ENCODE measurements at regions not wholly inside any gene's neighbourhood (a gene's known extent, or its start where the extent isn't known, plus 50 kb on each side); places are given as distances from the start of the nearest gene placed in this dataset.

DNA sequence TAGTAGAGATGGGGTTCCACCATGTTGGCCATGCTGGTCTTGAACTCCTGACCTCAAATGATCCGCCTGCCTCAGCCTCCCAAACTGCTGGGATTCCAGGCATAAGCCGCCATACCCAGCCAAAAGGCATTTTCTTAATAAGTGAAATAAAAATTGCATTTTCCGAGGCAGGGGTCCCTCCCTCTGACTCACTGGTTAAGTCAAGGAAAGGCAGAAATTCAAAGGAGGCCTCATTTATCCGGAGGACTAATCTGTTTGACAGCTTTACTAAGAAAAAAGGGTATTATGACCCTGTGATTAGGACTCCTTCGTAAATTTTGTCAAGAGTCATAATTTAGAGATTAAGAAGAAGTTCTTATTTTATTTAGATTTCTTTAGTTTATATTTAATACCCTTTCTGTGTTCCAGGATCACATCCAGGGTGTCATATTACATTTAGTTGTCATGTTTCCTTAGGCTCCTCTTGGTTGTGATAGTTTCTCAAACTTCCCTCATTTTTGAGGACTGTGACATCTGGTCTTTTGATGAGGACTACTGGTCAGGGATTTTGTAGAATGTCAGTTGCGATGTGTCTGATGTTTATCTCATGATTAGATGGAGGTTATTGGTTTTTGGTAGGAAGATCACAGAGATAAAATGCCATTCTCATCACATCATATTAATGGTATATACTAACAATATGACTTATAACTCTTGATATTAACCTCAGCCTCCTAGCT is 753.7 kb upstream of the AMOT start:
- no peak overlapping the region for H3K4me3 ChIP-seq (ENCODE audit: low read depth, low read length)
- no peak for TF ChIP-seq CTCF (IDR thresholded peaks at IDR 0.05; ENCODE audit: borderline replicate concordance, insufficient read depth, low read depth, low read length)

- no peak overlapping the region for H3K4me3 ChIP-seq (ENCODE audit: low read depth, low read length)
- no peak for TF ChIP-seq CTCF (IDR thresholded peaks at IDR 0.05; ENCODE audit: borderline replicate concordance, insufficient read depth, low read depth, low read length)
Measured at GRCh38 chrX:113586281-113586898, 745.8 kb upstream of the AMOT start.

GRCh38 chrX:113580486-113580885 is 739.9 kb upstream of the AMOT start:
- no peak overlapping the region for H3K4me3 ChIP-seq (ENCODE audit: low read depth, low read length)
- no peak for TF ChIP-seq CTCF (IDR thresholded peaks at IDR 0.05; ENCODE audit: borderline replicate concordance, insufficient read depth, low read depth, low read length)

DNA sequence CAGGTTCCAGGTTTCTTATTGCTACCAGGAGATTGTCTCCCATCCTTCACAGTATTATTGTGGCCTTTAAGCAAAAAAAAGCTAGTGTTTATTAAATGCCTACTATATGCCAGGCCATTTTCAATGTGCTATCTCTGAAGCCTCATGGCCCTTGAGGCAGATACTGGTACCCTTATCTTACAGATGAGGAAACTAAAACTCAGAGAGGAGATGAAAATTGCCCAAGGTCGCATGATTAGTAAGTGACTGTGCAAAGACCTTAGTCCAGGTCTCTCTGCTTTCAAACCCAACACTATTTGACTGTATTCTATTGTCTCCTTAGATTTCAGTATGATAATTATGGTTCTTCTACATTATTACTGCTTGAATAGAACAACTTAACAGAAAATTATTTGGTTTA is 717.9 kb upstream of the AMOT start:
- no peak overlapping the region for H3K4me3 ChIP-seq (ENCODE audit: low read depth, low read length)
- TF ChIP-seq CTCF (IDR thresholded peaks at IDR 0.05; ENCODE audit: borderline replicate concordance, insufficient read depth, low read depth, low read length): no peak

DNA sequence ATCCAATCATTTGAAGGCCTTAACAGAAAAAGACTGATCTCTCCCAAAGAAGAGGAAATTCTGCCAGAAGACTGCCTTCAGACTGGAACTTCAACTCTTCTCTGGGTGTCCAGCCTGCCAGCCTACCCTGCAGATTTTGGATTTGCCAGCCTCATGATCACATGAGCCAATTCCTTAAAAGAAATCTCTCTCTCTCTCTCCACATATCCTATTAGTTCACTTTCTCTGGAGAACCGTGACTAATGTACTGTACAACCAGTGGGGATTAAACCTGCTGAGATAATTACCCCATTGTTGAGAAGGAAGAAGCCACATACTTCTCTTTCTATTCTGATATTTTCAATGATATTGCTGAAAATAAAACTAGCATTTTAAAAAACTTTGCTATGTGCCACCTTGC is 711.3 kb upstream of the AMOT start:
- no peak overlapping the region for H3K4me3 ChIP-seq (ENCODE audit: low read depth, low read length)
- TF ChIP-seq CTCF (IDR thresholded peaks at IDR 0.05; ENCODE audit: borderline replicate concordance, insufficient read depth, low read depth, low read length): no peak

GRCh38 chrX:113548308-113549015 is 707.8 kb upstream of the AMOT start:
- H3K4me3 ChIP-seq (ENCODE audit: low read depth, low read length): no peak overlapping the region
- no peak for TF ChIP-seq CTCF (IDR thresholded peaks at IDR 0.05; ENCODE audit: borderline replicate concordance, insufficient read depth, low read depth, low read length)

All from GM12875 (cell line).